Testis (tissue), 2 donors: ENCODE measurements at regions not wholly inside any gene's neighbourhood (a gene's known extent, or its start where the extent isn't known, plus 50 kb on each side); places are given as distances from the start of the nearest gene placed in this dataset.

ENCODE experiments used
- DNase-seq: peaks from one replicate; pipeline ENCODE4 v3.0.0-alpha.2; 2019
- H3K27ac ChIP-seq, 2 donors: fragments of 200-600 bp; sonication (generic); one replicate each; pipeline ENCODE4 v1.5.1; 2019
- H3K27me3 ChIP-seq: fragments of 200-600 bp; sonication (generic); one replicate; pipeline ENCODE4 v1.5.1; 2019
- H3K36me3 ChIP-seq: fragments of 200-600 bp; sonication (generic); one replicate; pipeline ENCODE4 v1.5.1; 2017; ENCODE audit warnings: low read depth; ENCODE audit errors: missing control alignments
- H3K4me1 ChIP-seq: fragments of 200-600 bp; sonication (generic); one replicate; pipeline ENCODE4 v1.5.1; 2019
- H3K4me3 ChIP-seq, 2 donors: fragments of 200-600 bp; sonication (generic); one replicate each; pipeline ENCODE4 v1.5.1; 2017 to 2019
- H3K9me3 ChIP-seq: fragments of 200-600 bp; sonication (generic); one replicate; pipeline ENCODE4 v1.5.1; 2017
- CTCF ChIP-seq, 3 experiments: fragments of 450-650 bp in 2 of 3; fragments of 200-600 bp in 1 of 3; sonication (generic) in 1 of 3; IDR thresholded peaks; one replicate each; pipeline ENCODE4 v1.5.1; 2016 to 2019; ENCODE audit warnings: antibody characterized with exemption in 3 of 3, mild to moderate bottlenecking in 2 of 3, moderate library complexity in 1 of 3
- POLR2A ChIP-seq: fragments of 450-650 bp; IDR thresholded peaks from one replicate; pipeline ENCODE4 v1.6.1; 2017; ENCODE audit warnings: antibody characterized with exemption, mild to moderate bottlenecking, moderate library complexity
- WGBS, 2 donors: methylation state at CpG; one replicate each; pipeline ENCODE4 v1.1.5; 2018; 5-methylcytosine and 5-hydroxymethylcytosine counted together
- intact Hi-C: fragments of 100-400 bp; cut with DNase I; formaldehyde crosslinking; loops from one replicate; pipeline ENCODE4 v1.15.1; 2023; ENCODE audit warnings: low total_unique reads

GRCh38 chr10:31125789-31126188, 94.1 kb upstream of the ZNF438 start:
- H3K27me3 ChIP-seq, result no peaks in the 10 kb centered on the region
- TF ChIP-seq POLR2A (no peak), CTCF (IDR thresholded peaks at IDR 0.05) (no peak)
- H3K4me3 ChIP-seq, result no peak overlapping the region
- no peak for DNase-seq
- no peaks in the 10 kb centered on the region for H3K9me3 ChIP-seq
- H3K27ac ChIP-seq, result no peak overlapping the region
- intact Hi-C loops, result no loop called here
- H3K36me3 ChIP-seq, result no peaks in the 10 kb centered on the region
- H3K4me1 ChIP-seq, result peaks cover 9% of the 10 kb centered on the region

DNA sequence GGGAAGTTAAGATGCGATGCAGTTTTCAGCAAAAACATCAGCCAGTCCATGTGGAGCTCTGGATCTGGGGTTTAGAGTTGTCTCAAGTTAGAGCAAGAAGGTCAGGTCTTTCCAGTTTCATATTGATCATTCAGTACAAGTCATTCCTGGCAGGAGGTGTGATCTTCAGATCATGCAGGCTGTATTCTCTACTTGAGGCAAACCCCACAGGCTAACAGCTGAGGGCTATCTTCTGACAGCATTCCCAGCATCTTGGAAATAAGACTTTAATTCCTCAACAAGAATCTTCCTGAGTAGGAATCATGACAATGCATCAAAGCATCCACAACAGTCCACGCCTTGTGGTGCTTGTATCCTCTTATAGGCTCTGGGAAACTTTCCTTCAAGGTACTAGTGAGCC, 94.9 kb upstream of the ZNF438 start:
- intact Hi-C loops, result no loop called here
- 92 to 96% methylated on average over 2 of the region's 2 CpGs for WGBS, 2 donors

GRCh38 chr10:31128536-31128935, 96.9 kb upstream of the ZNF438 start:
- no peak for TF ChIP-seq CTCF (IDR thresholded peaks at IDR 0.05)
- no peak overlapping the region for H3K4me3 ChIP-seq
- intact Hi-C loops, result no loop called here
- no peak for DNase-seq
- H3K27ac ChIP-seq, result no peak overlapping the region
- H3K36me3 ChIP-seq, result no peaks in the 10 kb centered on the region
- H3K4me1 ChIP-seq, result peaks cover 2% of the 10 kb centered on the region
- WGBS, 2 donors, result 98 to 100% methylated on average over 1 to 2 of the region's 2 CpGs
- H3K9me3 ChIP-seq, result no peaks in the 10 kb centered on the region
- H3K27me3 ChIP-seq, result no peaks in the 10 kb centered on the region

More for the DNA sequence above, 94.9 kb upstream of the ZNF438 start:
- no peak for DNase-seq
- Histone ChIP-seq H3K27ac (no peak overlapping the region), H3K36me3 (no peaks in the 10 kb centered on the region), H3K27me3 (no peaks in the 10 kb centered on the region), H3K4me3 (no peak overlapping the region), H3K9me3 (no peaks in the 10 kb centered on the region), H3K4me1 (peaks cover 2% of the 10 kb centered on the region)
- TF ChIP-seq POLR2A, result no peak
- TF ChIP-seq CTCF (IDR thresholded peaks at IDR 0.05), result no peak

DNA sequence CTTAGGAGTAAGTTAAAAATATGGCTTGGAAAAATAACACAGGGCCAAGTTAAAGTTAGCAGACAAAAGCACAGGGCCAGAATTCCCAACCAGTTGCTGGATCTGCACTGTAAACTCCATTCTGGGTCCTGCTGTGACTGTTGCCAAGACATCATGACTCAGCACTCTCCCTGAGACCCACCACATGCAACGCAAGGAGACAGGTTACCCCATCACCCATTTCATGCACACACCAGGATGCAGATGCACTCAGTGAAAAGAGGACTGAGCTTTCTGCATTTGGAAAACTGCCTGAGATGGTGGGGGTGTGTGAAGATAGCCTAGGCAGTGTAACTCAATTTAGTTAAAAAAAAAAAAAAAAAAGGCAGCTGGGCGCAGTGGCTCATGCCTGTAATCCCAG, 97.6 kb upstream of the ZNF438 start:
- Histone ChIP-seq H3K4me1 (peaks cover 2% of the 10 kb centered on the region), H3K27me3 (no peaks in the 10 kb centered on the region), H3K4me3 (no peak overlapping the region), H3K9me3 (no peaks in the 10 kb centered on the region), H3K36me3 (no peaks in the 10 kb centered on the region), H3K27ac (no peak overlapping the region)
- intact Hi-C loops, result no loop called here
- 48 to 68% methylated on average over 2 of the region's 2 CpGs for WGBS, 2 donors
- peak; percentile 71 for DNase-seq
- TF ChIP-seq POLR2A, result no peak
- no peak for TF ChIP-seq CTCF (IDR thresholded peaks at IDR 0.05)

GRCh38 chr10:31129880-31130405, 98.3 kb upstream of the ZNF438 start:
- 85 to 87% methylated on average over 6 of the region's 6 CpGs for WGBS, 2 donors
- Histone ChIP-seq H3K9me3 (no peaks in the 10 kb centered on the region), H3K4me1 (peaks cover 6% of the 10 kb centered on the region), H3K27me3 (no peaks in the 10 kb centered on the region), H3K4me3 (no peak overlapping the region), H3K36me3 (no peaks in the 10 kb centered on the region), H3K27ac (peak overlapping the region in 1 of 2 donors; percentile 50)
- no peak for DNase-seq
- no peak for TF ChIP-seq CTCF (IDR thresholded peaks at IDR 0.05)
- no peak for TF ChIP-seq POLR2A
- intact Hi-C loops, result no loop called here
